Neural cell (in vitro differentiated cells): ENCODE measurements at regions not wholly inside any gene's neighbourhood (a gene's known extent, or its start where the extent isn't known, plus 50 kb on each side); places are given as distances from the start of the nearest gene placed in this dataset.

Experiments used
- H2AFZ ChIP-seq: fragments of 200-600, 300-800 bp; sonication (generic), shearing (Covaris generic); 2 replicates; pipeline ENCODE4 v1.6.0; 2014; ENCODE audit warnings: low read depth, mild to moderate bottlenecking, antibody characterized with exemption, low read length, moderate library complexity
- H3F3A ChIP-seq: fragments of 200-600 bp; shearing (Covaris generic); 2 replicates; pipeline ENCODE4 v1.6.1; 2016; ENCODE audit warnings: mild to moderate bottlenecking, moderate library complexity, mixed read lengths, antibody characterized with exemption, low read length; ENCODE audit not compliant: insufficient read depth, poor library complexity, severe bottlenecking
- H3K27ac ChIP-seq: fragments of 200-600, 300-800 bp; sonication (generic), shearing (Covaris generic); 2 replicates; pipeline ENCODE4 v1.5.1; 2014; ENCODE audit warnings: mild to moderate bottlenecking, low read length, moderate library complexity
- H3K27me3 ChIP-seq: fragments of 300-800, 200-600 bp; sonication (generic), shearing (Covaris generic); 2 replicates; pipeline ENCODE4 v1.6.0; 2014; ENCODE audit warnings: mild to moderate bottlenecking, low read depth, low read length, moderate library complexity; ENCODE audit not compliant: insufficient read depth
- H3K36me3 ChIP-seq: fragments of 300-800, 200-600 bp; sonication (generic), shearing (Covaris generic); 2 replicates; pipeline ENCODE4 v1.5.1; 2014; ENCODE audit warnings: mild to moderate bottlenecking, antibody characterized with exemption, low read length, moderate library complexity; ENCODE audit not compliant: insufficient read depth
- H3K4me2 ChIP-seq: fragments of 300-800, 200-600 bp; sonication (generic), shearing (Covaris generic); 2 replicates; pipeline ENCODE4 v1.6.0; 2014; ENCODE audit warnings: mild to moderate bottlenecking, low read length
- H3K4me3 ChIP-seq: fragments of 300-800, 200-600 bp; sonication (generic), shearing (Covaris generic); 2 replicates; pipeline ENCODE4 v1.5.1; 2014; ENCODE audit warnings: mild to moderate bottlenecking, low read length, moderate library complexity
- H3K79me2 ChIP-seq: fragments of 200-600 bp; shearing (Covaris generic); replicated peaks from 2 replicates; pipeline ENCODE4 v1.6.0; 2014; ENCODE audit warnings: mild to moderate bottlenecking, low read length, moderate library complexity; ENCODE audit not compliant: insufficient read depth
- H3K9ac ChIP-seq: fragments of 300-800, 200-600 bp; sonication (generic), shearing (Covaris generic); 2 replicates; pipeline ENCODE4 v1.6.1; 2016; ENCODE audit warnings: mild to moderate bottlenecking, low read length, mixed read lengths
- H3K9me2 ChIP-seq: fragments of 200-600 bp; shearing (Covaris generic); 2 replicates; pipeline ENCODE4 v1.6.1; 2016; ENCODE audit warnings: mild to moderate bottlenecking, low read length, mixed read lengths; ENCODE audit not compliant: insufficient read depth
- H3K9me3 ChIP-seq: fragments of 200-600, 300-800 bp; sonication (generic), shearing (Covaris generic); 2 replicates; pipeline ENCODE4 v1.6.1; 2016; ENCODE audit warnings: mild to moderate bottlenecking, mixed run types, low read length, moderate library complexity, mixed read lengths
- H4K20me1 ChIP-seq: fragments of 200-600 bp; shearing (Covaris generic); 2 replicates; pipeline ENCODE4 v1.6.1; 2016; ENCODE audit warnings: mild to moderate bottlenecking, mixed run types; ENCODE audit not compliant: insufficient read depth
- CTCF ChIP-seq: fragments of 450-650 bp; IDR thresholded peaks from 2 replicates; pipeline ENCODE4 v1.5.1; 2014; ENCODE audit warnings: antibody characterized with exemption, mild to moderate bottlenecking, moderate library complexity; ENCODE audit not compliant: poor library complexity, severe bottlenecking
- EP300 ChIP-seq: fragments of 450-650 bp; conservative IDR thresholded peaks from 2 replicates; pipeline ENCODE4 v1.6.1; 2014; ENCODE audit warnings: antibody characterized with exemption, mild to moderate bottlenecking, moderate library complexity; ENCODE audit not compliant: poor library complexity, severe bottlenecking
- EZH2 ChIP-seq: fragments of 200-600, 300-800 bp; shearing (Covaris generic), sonication (generic); IDR thresholded peaks from 2 replicates; pipeline ENCODE4 v1.6.1; 2014; ENCODE audit warnings: antibody characterized with exemption, low read length, borderline replicate concordance, mild to moderate bottlenecking; ENCODE audit not compliant: insufficient read depth, poor library complexity, severe bottlenecking
- MXI1 ChIP-seq: fragments of 450-650 bp; conservative IDR thresholded peaks from 2 replicates; pipeline ENCODE4 v1.6.1; 2014; ENCODE audit warnings: antibody characterized with exemption, mild to moderate bottlenecking; ENCODE audit not compliant: poor library complexity, severe bottlenecking
- POLR2AphosphoS5 ChIP-seq: IDR thresholded peaks from 2 replicates; pipeline ENCODE4 v1.6.1; 2012
- RAD21 ChIP-seq: fragments of 450-650 bp; conservative IDR thresholded peaks from 2 replicates; pipeline ENCODE4 v1.6.1; 2014; ENCODE audit warnings: antibody characterized with exemption, mild to moderate bottlenecking, moderate library complexity
- REST ChIP-seq: IDR thresholded peaks from 2 replicates; pipeline ENCODE4 v1.6.1; 2012; ENCODE audit warnings: borderline replicate concordance
- SMC3 ChIP-seq: fragments of 450-650 bp; conservative IDR thresholded peaks from 2 replicates; pipeline ENCODE4 v1.6.1; 2014; ENCODE audit warnings: antibody characterized with exemption, mild to moderate bottlenecking, moderate library complexity; ENCODE audit not compliant: poor library complexity
- TAF1 ChIP-seq: IDR thresholded peaks from 2 replicates; pipeline ENCODE4 v1.6.1; 2012; ENCODE audit warnings: low read depth

GRCh38 chr4:160034501-160034900, 931.6 kb downstream of the RAPGEF2 start:
- TF ChIP-seq EP300 (no peak), POLR2AphosphoS5 (no peak), CTCF (no peak), REST (no peak), TAF1 (no peak), EZH2 (no peak), RAD21 (no peak), MXI1 (no peak), SMC3 (no peak)
- H3K27ac ChIP-seq = no peak overlapping the region
- no peak overlapping the region for H3K4me2 ChIP-seq

GRCh38 chr4:160038615-160039014, 935.7 kb downstream of the RAPGEF2 start:
- Histone ChIP-seq H3K36me3 (no peaks in the 10 kb centered on the region), H3K9ac (no peak overlapping the region), H3K27me3 (no peaks in the 10 kb centered on the region), H3K4me2 (no peak overlapping the region), H3K4me3 (no peak overlapping the region), H3K79me2 (no peaks in the 10 kb centered on the region), H3F3A (no peaks in the 10 kb centered on the region), H2AFZ (no peak overlapping the region), H3K9me2 (no peaks in the 10 kb centered on the region), H3K9me3 (no peaks in the 10 kb centered on the region), H4K20me1 (no peaks in the 10 kb centered on the region), H3K27ac (no peak overlapping the region)
- TF ChIP-seq EP300 = no peak
- TF ChIP-seq RAD21 = no peak
- TF ChIP-seq MXI1 = no peak
- no peak for TF ChIP-seq POLR2AphosphoS5
- TF ChIP-seq EZH2 = no peak
- TF ChIP-seq TAF1 = no peak
- no peak for TF ChIP-seq REST
- no peak for TF ChIP-seq CTCF
- TF ChIP-seq SMC3 = no peak

More at GRCh38 chr4:160034501-160034900, 931.6 kb downstream of the RAPGEF2 start:
- H2AFZ ChIP-seq = no peak overlapping the region
- H4K20me1 ChIP-seq = no peaks in the 10 kb centered on the region
- H3K9ac ChIP-seq = no peak overlapping the region
- no peaks in the 10 kb centered on the region for H3K79me2 ChIP-seq
- no peaks in the 10 kb centered on the region for H3K36me3 ChIP-seq
- H3F3A ChIP-seq = no peaks in the 10 kb centered on the region
- H3K27me3 ChIP-seq = no peaks in the 10 kb centered on the region
- H3K4me3 ChIP-seq = no peak overlapping the region
- no peaks in the 10 kb centered on the region for H3K9me2 ChIP-seq
- no peaks in the 10 kb centered on the region for H3K9me3 ChIP-seq
